Activated CD4-positive, alpha-beta T cell treated with anti-CD3 and anti-CD28 coated beads for 36 hours (primary cell): ENCODE measurements at regions not wholly inside any gene's neighbourhood (a gene's known extent, or its start where the extent isn't known, plus 50 kb on each side); places are given as distances from the start of the nearest gene placed in this dataset.

Experiments
- ATAC-seq: fragments of 200-7000 bp; cut with Tn5 transposase; one replicate; pipeline ENCODE4 v1.10.0; 2021; ENCODE audit warnings: mild to moderate bottlenecking, moderate library complexity
- CTCF ChIA-PET: fragments of 350-600 bp; sonication (Branson Sonifier 250); formaldehyde crosslinking; loops from one replicate; lab custom pipeline; 2021; ENCODE audit warnings: antibody characterized with exemption; lab: Charles Lee
- POLR2A ChIA-PET: fragments of 350-600 bp; sonication (Branson Sonifier 250); formaldehyde crosslinking; loops from one replicate; lab custom pipeline; 2021; ENCODE audit warnings: antibody characterized with exemption, inconsistent platforms; lab: Charles Lee
- DNase-seq: peaks from one replicate; pipeline ENCODE4 v3.0.0-alpha.2; 2020
- H3K27ac Mint-ChIP-seq: one replicate; pipeline ENCODE4 v1.8.0; 2021; ENCODE audit warnings: mixed read lengths
- H3K27me3 Mint-ChIP-seq: one replicate; pipeline ENCODE4 v1.8.0; 2021; ENCODE audit warnings: mixed read lengths
- H3K36me3 Mint-ChIP-seq: one replicate; pipeline ENCODE4 v1.8.0; 2021; ENCODE audit warnings: low read depth, mixed read lengths
- H3K4me1 Mint-ChIP-seq: one replicate; pipeline ENCODE4 v1.8.0; 2021; ENCODE audit warnings: mixed read lengths
- H3K4me3 Mint-ChIP-seq: one replicate; pipeline ENCODE4 v1.8.0; 2021; ENCODE audit warnings: mild to moderate bottlenecking, moderate library complexity, mixed read lengths
- H3K9me3 Mint-ChIP-seq: one replicate; pipeline ENCODE4 v1.8.0; 2021; ENCODE audit warnings: low read depth, mixed read lengths
- intact Hi-C, 2 experiments: fragments of 100-400 bp; cut with DNase I in 1 of 2; cut with micrococcal nuclease in 1 of 2; formaldehyde crosslinking; loops; one replicate each; pipeline versions ENCODE4 v1.14.2 to v1.15.1; 2022 to 2024; cut with DNase I, micrococcal nuclease

DNA sequence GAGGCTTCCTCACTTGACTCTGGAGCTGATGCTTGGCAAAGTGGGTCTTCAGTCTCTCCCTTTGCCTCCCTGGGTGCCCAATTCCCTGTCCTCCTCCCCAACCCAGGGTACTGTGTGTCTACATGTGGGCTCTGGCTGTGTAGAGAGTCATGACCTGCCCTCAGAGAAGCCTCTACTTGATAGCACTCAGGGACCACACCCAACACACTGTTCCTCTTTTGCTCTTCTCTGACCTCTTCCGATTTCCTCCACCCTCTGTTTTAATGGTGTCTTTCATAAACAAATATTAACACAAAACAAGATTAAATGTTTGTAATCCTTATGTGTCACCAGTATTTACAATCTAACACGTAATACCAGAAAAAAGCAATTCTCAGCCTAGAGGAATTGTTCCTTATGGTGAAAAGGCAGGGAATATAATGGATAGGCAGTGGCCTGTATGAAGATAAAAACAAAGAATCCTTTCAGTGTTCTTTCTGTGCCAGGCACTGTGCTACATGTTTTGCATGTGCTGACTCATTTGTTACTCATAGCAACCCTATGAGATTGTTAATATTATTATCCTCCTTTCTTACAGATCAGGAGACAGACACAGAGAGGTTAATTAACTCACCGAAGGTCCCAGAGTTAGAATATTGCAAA, 58.2 kb downstream of the HSD3B1 start:
- ChIA-PET POLR2A (no interaction called here), CTCF (interaction anchor here (0.6 kb wide), 1 partner anchor 320 kb away, joined by 3 read pairs; no protein-coding TSS in a partner anchor)
- DNase-seq (no peak), ATAC-seq (no peak)
- peaks cover 11% of the 10 kb centered on the region for H3K27me3 Mint-ChIP-seq
- no peaks in the 10 kb centered on the region for H3K36me3 Mint-ChIP-seq
- no peak overlapping the region for H3K4me3 Mint-ChIP-seq
- H3K4me1 Mint-ChIP-seq: no peaks in the 10 kb centered on the region
- no peaks in the 10 kb centered on the region for H3K9me3 Mint-ChIP-seq
- no peak overlapping the region for H3K27ac Mint-ChIP-seq
- intact Hi-C loops: no loop called here

DNA sequence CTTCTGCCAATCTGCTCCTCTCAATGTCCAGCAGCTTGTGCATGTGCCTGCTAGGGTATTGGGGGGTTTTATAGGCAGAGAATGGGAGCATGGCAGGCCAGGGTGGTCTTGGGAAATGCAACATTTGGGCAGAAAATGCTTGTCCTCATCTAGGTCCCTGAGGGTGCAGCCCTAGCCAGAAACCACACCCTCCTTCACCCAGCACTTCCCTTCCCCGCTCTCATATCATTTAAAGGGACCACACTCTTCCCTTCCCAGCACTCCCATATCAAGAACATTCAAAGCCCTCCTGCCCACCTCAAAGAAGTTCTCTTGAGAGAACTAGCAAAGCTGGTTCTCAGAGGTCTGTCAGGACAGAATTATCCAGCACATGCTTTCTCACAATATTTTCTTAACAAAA, 62.1 kb downstream of the HSD3B1 start:
- DNase-seq (no peak), ATAC-seq (no peak)
- no peaks in the 10 kb centered on the region for H3K4me1 Mint-ChIP-seq
- intact Hi-C loops: no loop called here
- peaks cover 13% of the 10 kb centered on the region for H3K27me3 Mint-ChIP-seq
- no peak overlapping the region for H3K27ac Mint-ChIP-seq
- POLR2A ChIA-PET: no interaction called here
- CTCF ChIA-PET: interaction anchor here (0.6 kb wide), 1 partner anchor 294 kb away, joined by 3 read pairs; no protein-coding TSS in a partner anchor
- H3K36me3 Mint-ChIP-seq: no peaks in the 10 kb centered on the region
- H3K4me3 Mint-ChIP-seq: no peak overlapping the region
- no peaks in the 10 kb centered on the region for H3K9me3 Mint-ChIP-seq
